ENCODE measurements at regions not wholly inside any gene's neighbourhood (a gene's known extent, or its start where the extent isn't known, plus 50 kb on each side); places are given as distances from the start of the nearest gene placed in this dataset.

DNA sequence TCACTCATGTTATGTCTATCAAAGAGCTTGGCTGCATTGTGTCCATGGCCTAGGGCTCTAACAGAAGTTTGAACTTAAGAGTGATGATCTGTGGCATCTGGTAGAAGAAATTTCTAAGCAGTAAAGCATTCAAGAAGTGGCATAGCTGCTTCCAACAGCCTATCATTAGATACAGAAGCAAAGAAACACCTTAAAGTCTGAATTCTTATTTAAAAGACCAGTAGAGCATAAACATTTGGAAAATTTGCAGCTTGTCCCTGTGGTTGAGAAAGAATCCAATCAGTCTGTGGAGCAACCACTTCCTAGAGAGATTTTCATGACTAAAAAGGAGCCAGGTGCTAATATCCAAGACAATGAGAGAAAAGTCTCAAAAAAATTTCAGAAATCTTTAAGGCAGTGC, 165.5 kb downstream of the SNX7 start:
- intact Hi-C loops (cut with micrococcal nuclease), result no loop called here
- Histone ChIP-seq H4K20me1 (ENCODE audit: insufficient read depth) (no peaks in the 10 kb centered on the region), H3K4me3 (replicated peaks in 1 of 2; ENCODE audit: low read depth in 1 of 2, low read length in 2 of 2) (no peak overlapping the region), H3K27ac (ENCODE audit: low read depth, low read length) (no peak overlapping the region), H3K9ac (ENCODE audit: low read length) (no peak overlapping the region), H3K36me3 (ENCODE audit: control insufficient read depth in 1 of 2, insufficient read depth in 2 of 2, low read length in 2 of 2) (no peaks in the 10 kb centered on the region), H3K79me2 (ENCODE audit: insufficient read depth, low read length) (no peaks in the 10 kb centered on the region), H3K4me1 (ENCODE audit: control insufficient read depth in 1 of 2, insufficient read depth in 2 of 2, low read length in 2 of 2) (no peaks in the 10 kb centered on the region), H3K9me2 (ENCODE audit: insufficient read depth) (no peaks in the 10 kb centered on the region), H2AFZ (ENCODE audit: low read depth, low read length, poor library complexity, severe bottlenecking) (no peak overlapping the region), H3K27me3 (ENCODE audit: insufficient read depth, low read length) (no peaks in the 10 kb centered on the region), H3K4me2 (ENCODE audit: low read length) (no peak overlapping the region), H3K9me3 (ENCODE audit: control insufficient read depth in 1 of 2, insufficient read depth in 1 of 2, low read depth in 1 of 2, low read length in 2 of 2) (no peaks in the 10 kb centered on the region)
- ATAC-seq (no peak), DNase-seq (ENCODE audit: low read depth, low spot score) (no peak)
- ChIA-PET RAD21 (ENCODE audit: low non-redundant PET in 1 of 2, low total read pairs in 2 of 2, uncharacterized antibody in 2 of 2, unreplicated experiment in 2 of 2) (no interaction called here), POLR2A (no interaction called here), CTCF (no interaction called here)
- BruUV-seq (replicated peaks), result no TSS peak
- TF ChIP-seq EZH2phosphoT487 (IDR thresholded peaks at IDR 0.05; ENCODE audit: borderline replicate concordance) (no peak), SRF (IDR thresholded peaks at IDR 0.05; ENCODE audit: low read depth) (no peak), POLR2AphosphoS5 (IDR thresholded peaks at IDR 0.05; ENCODE audit: low read depth, low read length) (no peak), POLR2A (IDR thresholded peaks at IDR 0.05; ENCODE audit: borderline replicate concordance, extremely low read depth, insufficient read depth, insufficient read length) (no peak), CBX3 (IDR thresholded peaks at IDR 0.05; ENCODE audit: low read depth) (no peak), FOSL1 (IDR thresholded peaks at IDR 0.05; ENCODE audit: low read depth) (no peak)
- TF ChIP-seq, protein P1, sequence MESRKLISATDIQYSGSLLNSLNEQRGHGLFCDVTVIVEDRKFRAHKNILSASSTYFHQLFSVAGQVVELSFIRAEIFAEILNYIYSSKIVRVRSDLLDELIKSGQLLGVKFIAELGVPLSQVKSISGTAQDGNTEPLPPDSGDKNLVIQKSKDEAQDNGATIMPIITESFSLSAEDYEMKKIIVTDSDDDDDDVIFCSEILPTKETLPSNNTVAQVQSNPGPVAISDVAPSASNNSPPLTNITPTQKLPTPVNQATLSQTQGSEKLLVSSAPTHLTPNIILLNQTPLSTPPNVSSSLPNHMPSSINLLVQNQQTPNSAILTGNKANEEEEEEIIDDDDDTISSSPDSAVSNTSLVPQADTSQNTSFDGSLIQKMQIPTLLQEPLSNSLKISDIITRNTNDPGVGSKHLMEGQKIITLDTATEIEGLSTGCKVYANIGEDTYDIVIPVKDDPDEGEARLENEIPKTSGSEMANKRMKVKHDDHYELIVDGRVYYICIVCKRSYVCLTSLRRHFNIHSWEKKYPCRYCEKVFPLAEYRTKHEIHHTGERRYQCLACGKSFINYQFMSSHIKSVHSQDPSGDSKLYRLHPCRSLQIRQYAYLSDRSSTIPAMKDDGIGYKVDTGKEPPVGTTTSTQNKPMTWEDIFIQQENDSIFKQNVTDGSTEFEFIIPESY (IDR thresholded peaks at IDR 0.05; ENCODE audit: extremely low read depth, insufficient replicate concordance, low read length), result no peak

GRCh38 chr1:98839840-98840239, 164.8 kb downstream of the PLPPR5 start:
- no peak overlapping the region for H3K27ac ChIP-seq (ENCODE audit: low read depth, low read length)
- no peaks in the 10 kb centered on the region for H3K27me3 ChIP-seq (ENCODE audit: insufficient read depth, low read length)
- no peaks in the 10 kb centered on the region for H3K9me2 ChIP-seq (ENCODE audit: insufficient read depth)
- no TSS peak for BruUV-seq (replicated peaks)
- H3K9me3 ChIP-seq (ENCODE audit: control insufficient read depth in 1 of 2, insufficient read depth in 1 of 2, low read depth in 1 of 2, low read length in 2 of 2), result no peaks in the 10 kb centered on the region
- intact Hi-C loops (cut with micrococcal nuclease), result no loop called here
- TF ChIP-seq FOSL1 (IDR thresholded peaks at IDR 0.05; ENCODE audit: low read depth), result no peak
- TF ChIP-seq EGR1 (IDR thresholded peaks at IDR 0.05; ENCODE audit: low read depth), result no peak
- TF ChIP-seq CBX3 (IDR thresholded peaks at IDR 0.05; ENCODE audit: low read depth), result no peak
- TF ChIP-seq EZH2phosphoT487 (IDR thresholded peaks at IDR 0.05; ENCODE audit: borderline replicate concordance), result no peak
- TF ChIP-seq TCF7L2 (IDR thresholded peaks at IDR 0.05; ENCODE audit: borderline replicate concordance, extremely low read depth, insufficient read depth, insufficient read length), result no peak
- ChIA-PET CTCF (no interaction called here), RAD21 (ENCODE audit: low non-redundant PET in 1 of 2, low total read pairs in 2 of 2, uncharacterized antibody in 2 of 2, unreplicated experiment in 2 of 2) (no interaction called here), POLR2A (no interaction called here)
- H3K4me2 ChIP-seq (ENCODE audit: low read length), result no peak overlapping the region
- H2AFZ ChIP-seq (ENCODE audit: low read depth, low read length, poor library complexity, severe bottlenecking), result no peak overlapping the region
- H3K4me3 ChIP-seq (replicated peaks in 1 of 2; ENCODE audit: low read depth in 1 of 2, low read length in 2 of 2), result no peak overlapping the region
- H3K79me2 ChIP-seq (ENCODE audit: insufficient read depth, low read length), result no peaks in the 10 kb centered on the region
- H3K36me3 ChIP-seq (ENCODE audit: control insufficient read depth in 1 of 2, insufficient read depth in 2 of 2, low read length in 2 of 2), result no peaks in the 10 kb centered on the region
- ATAC-seq (no peak), DNase-seq (ENCODE audit: low read depth, low spot score) (no peak)
- no peaks in the 10 kb centered on the region for H4K20me1 ChIP-seq (ENCODE audit: insufficient read depth)
- H3K4me1 ChIP-seq (ENCODE audit: control insufficient read depth in 1 of 2, insufficient read depth in 2 of 2, low read length in 2 of 2), result no peaks in the 10 kb centered on the region
- H3K9ac ChIP-seq (ENCODE audit: low read length), result no peak overlapping the region
